ENCODE measurements at regions not wholly inside any gene's neighbourhood (a gene's known extent, or its start where the extent isn't known, plus 50 kb on each side); places are given as distances from the start of the nearest gene placed in this dataset.

GRCh38 chr10:110399965-110400933 lies 95.5 kb upstream of the SMNDC1 start:
- ATAC-seq = no peak
- Histone ChIP-seq H3K27ac (no peak overlapping the region), H3K9me3 (no peaks in the 10 kb centered on the region), H3K36me3 (no peaks in the 10 kb centered on the region), H3K27me3 (no peaks in the 10 kb centered on the region), H3K4me3 (no peak overlapping the region), H3K4me1 (peaks cover 0 to 9% (median 4%) of the 10 kb centered on the region in 3 donors)
- 82 to 90% methylated on average over 5 of the region's 7 CpGs for WGBS, 2 donors (ENCODE audit: low coverage in 1 of 2)
- TF ChIP-seq CTCF (IDR thresholded peaks at IDR 0.05) (no peak), EP300 (IDR thresholded peaks at IDR 0.05) (no peak), POLR2AphosphoS5 (IDR thresholded peaks at IDR 0.05) (no peak), POLR2A (IDR thresholded peaks at IDR 0.05) (no peak)

- Histone ChIP-seq H3K9me3 (no peaks in the 10 kb centered on the region), H3K27me3 (no peaks in the 10 kb centered on the region), H3K4me3 (no peak overlapping the region), H3K36me3 (no peaks in the 10 kb centered on the region), H3K4me1 (peaks cover 0 to 4% (median 0%) of the 10 kb centered on the region in 3 donors), H3K27ac (no peak overlapping the region)
- ATAC-seq = no peak
- WGBS, 2 donors (ENCODE audit: low coverage in 1 of 2) = 50 to 68% methylated on average over 1 to 3 of the region's 3 CpGs
- TF ChIP-seq CTCF (IDR thresholded peaks at IDR 0.05) = no peak
- no peak for TF ChIP-seq POLR2A (IDR thresholded peaks at IDR 0.05)
- TF ChIP-seq EP300 (IDR thresholded peaks at IDR 0.05) = no peak
- no peak for TF ChIP-seq POLR2AphosphoS5 (IDR thresholded peaks at IDR 0.05)
These were observed 96.2 kb upstream of the DUSP5 start for GRCh38 chr10:110401401-110402076.

- no peak for ATAC-seq
- Histone ChIP-seq H3K9me3 (no peaks in the 10 kb centered on the region), H3K4me1 (peaks cover 0 to 4% (median 0%) of the 10 kb centered on the region in 3 donors), H3K27me3 (no peaks in the 10 kb centered on the region), H3K4me3 (no peak overlapping the region), H3K27ac (no peak overlapping the region), H3K36me3 (no peaks in the 10 kb centered on the region)
- no peak for TF ChIP-seq POLR2A (IDR thresholded peaks at IDR 0.05)
- TF ChIP-seq EP300 (IDR thresholded peaks at IDR 0.05) = no peak
- TF ChIP-seq POLR2AphosphoS5 (IDR thresholded peaks at IDR 0.05) = no peak
- TF ChIP-seq CTCF (IDR thresholded peaks at IDR 0.05) = no peak
- WGBS, 2 donors (ENCODE audit: low coverage in 1 of 2) = 79 to 93% methylated on average over 6 to 7 of the region's 8 CpGs
These were observed 95.7 kb upstream of the DUSP5 start for GRCh38 chr10:110402077-110402416.

DNA sequence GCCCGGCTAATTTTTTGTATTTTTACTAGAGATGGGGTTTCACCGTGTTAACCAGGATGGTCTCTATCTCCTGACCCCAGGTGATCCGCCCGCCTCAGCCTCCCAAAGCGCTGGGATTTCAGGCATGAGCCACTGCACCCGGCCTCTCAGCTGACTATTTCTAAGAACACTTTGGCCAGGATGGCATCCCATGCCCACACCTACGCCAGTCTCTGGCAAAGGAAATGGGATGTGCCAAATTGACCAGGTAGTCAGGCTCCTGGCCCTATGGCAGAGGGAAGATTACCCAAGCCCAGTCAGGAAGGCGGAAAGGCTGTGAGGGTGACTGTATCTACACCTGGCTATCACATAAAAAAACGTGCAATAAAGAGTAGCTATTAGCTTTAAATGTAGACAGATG lies 94.1 kb upstream of the DUSP5 start:
- no peaks in the 10 kb centered on the region for H3K27me3 ChIP-seq
- no peaks in the 10 kb centered on the region for H3K36me3 ChIP-seq
- no peak overlapping the region for H3K27ac ChIP-seq
- no peak overlapping the region for H3K4me3 ChIP-seq
- 86% methylated on average over 6 of the region's 9 CpGs; no CpG with 5 or more reads in 1 of the 2 donors for WGBS, 2 donors (ENCODE audit: low coverage in 1 of 2)
- no peak for ATAC-seq
- peaks cover 0 to 14% (median 2%) of the 10 kb centered on the region in 3 donors for H3K4me1 ChIP-seq
- TF ChIP-seq POLR2A (IDR thresholded peaks at IDR 0.05) (no peak), EP300 (IDR thresholded peaks at IDR 0.05) (no peak), CTCF (IDR thresholded peaks at IDR 0.05) (no peak), POLR2AphosphoS5 (IDR thresholded peaks at IDR 0.05) (no peak)
- H3K9me3 ChIP-seq = no peaks in the 10 kb centered on the region

Data from gastroesophageal sphincter (tissue), 4 donors.